HG03575 (cell line): ENCODE measurements at regions not wholly inside any gene's neighbourhood (a gene's known extent, or its start where the extent isn't known, plus 50 kb on each side); places are given as distances from the start of the nearest gene placed in this dataset.
"Not testable (repeated sequence)": the region's sequence is repeated elsewhere in the genome, so short reads cannot be mapped to it uniquely, and the experiment has no call there.

ENCODE experiments used
- ATAC-seq: cut with Tn5 transposase; IDR thresholded peaks from one replicate; pipeline ENCODE4 v1.9.1; 2021; ENCODE audit not compliant: unreplicated experiment, insufficient number of reproducible peaks, low FRiP score; ENCODE audit errors: extremely low read depth

- not testable (repeated sequence) for ATAC-seq
Observed at GRCh38 chr6:67767046-67767822, 867.8 kb upstream of the ADGRB3 start.

- no peak for ATAC-seq
Observed at GRCh38 chr6:67766057-67766456, 869.0 kb upstream of the ADGRB3 start.

- ATAC-seq = no peak
Observed at GRCh38 chr6:67759001-67759400, 876.1 kb upstream of the ADGRB3 start.

- no peak for ATAC-seq
Observed at GRCh38 chr6:67757465-67758033, 877.5 kb upstream of the ADGRB3 start.

GRCh38 chr6:67748521-67748920, 886.6 kb upstream of the ADGRB3 start:
- no peak for ATAC-seq

GRCh38 chr6:67736816-67737215, 898.3 kb upstream of the ADGRB3 start:
- no peak for ATAC-seq

GRCh38 chr6:67736161-67736560, 898.9 kb upstream of the ADGRB3 start:
- no peak for ATAC-seq

GRCh38 chr6:67735623-67736022, 899.5 kb upstream of the ADGRB3 start:
- ATAC-seq = no peak

GRCh38 chr6:67722861-67723261, 912.2 kb upstream of the ADGRB3 start:
- no peak for ATAC-seq

GRCh38 chr6:67717281-67717680, 917.8 kb upstream of the ADGRB3 start:
- ATAC-seq = no peak

- ATAC-seq = no peak
Observed at GRCh38 chr6:67706388-67706787, 928.7 kb upstream of the ADGRB3 start.

- ATAC-seq = no peak
Observed at GRCh38 chr6:67698534-67698933, 936.5 kb upstream of the ADGRB3 start.

- no peak for ATAC-seq
Observed at GRCh38 chr6:67694127-67694526, 941.0 kb upstream of the ADGRB3 start.

- no peak for ATAC-seq
Observed at GRCh38 chr6:67689329-67689728, 945.8 kb upstream of the ADGRB3 start.

GRCh38 chr6:67687396-67687795, 947.7 kb upstream of the ADGRB3 start:
- no peak for ATAC-seq

- ATAC-seq = not testable (repeated sequence)
Observed at GRCh38 chr6:67686225-67686624, 948.9 kb upstream of the ADGRB3 start.

GRCh38 chr6:67683960-67684359, 951.1 kb upstream of the ADGRB3 start:
- ATAC-seq = no peak

- ATAC-seq = no peak
Observed at GRCh38 chr6:67680297-67680932, 954.7 kb upstream of the ADGRB3 start.

GRCh38 chr6:67679566-67680296, 955.4 kb upstream of the ADGRB3 start:
- no peak for ATAC-seq

GRCh38 chr6:67676892-67677291, 958.2 kb upstream of the ADGRB3 start:
- no peak for ATAC-seq
